ENCODE measurements at regions not wholly inside any gene's neighbourhood (a gene's known extent, or its start where the extent isn't known, plus 50 kb on each side); places are given as distances from the start of the nearest gene placed in this dataset.
A peak's percentile ranks its signal among the peaks of the same experiment; 100 is the strongest.
"Not testable (repeated sequence)": the region's sequence is repeated elsewhere in the genome, so short reads cannot be mapped to it uniquely, and the experiment has no call there.

DNA sequence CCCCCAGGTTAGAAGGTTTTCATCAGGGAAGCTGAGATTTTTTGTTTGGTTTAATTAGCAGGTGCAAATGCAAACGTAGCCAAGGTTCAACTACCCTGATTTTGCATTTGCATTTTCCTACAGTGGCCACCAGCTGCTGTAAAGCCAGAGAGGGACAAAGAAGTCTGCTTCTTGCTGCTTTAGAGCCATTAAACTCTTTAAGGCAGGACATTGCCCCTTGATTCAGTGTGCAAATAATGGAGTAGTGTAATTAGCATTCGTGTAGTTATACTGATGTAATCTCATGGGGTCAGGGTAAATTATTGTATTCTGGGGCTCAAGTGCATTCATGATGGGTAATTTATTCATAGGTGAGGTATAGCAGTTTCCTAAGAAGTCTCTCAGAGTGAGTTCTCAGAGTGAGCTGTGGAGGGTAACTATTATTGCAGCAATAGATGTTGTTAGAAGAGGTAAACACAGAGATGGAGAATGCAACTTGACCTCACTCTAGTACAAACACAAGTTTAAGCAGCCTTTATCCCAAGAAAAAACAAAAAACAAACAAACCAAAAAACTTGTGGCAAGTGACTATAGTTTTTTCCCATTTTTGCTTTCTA lies 526.5 kb downstream of the KIF4B start:
- Mint-ChIP-seq H3K9me3 (no peaks in the 10 kb centered on the region), H3K4me1 (ENCODE audit: low read depth) (no peaks in the 10 kb centered on the region), H3K4me3 (no peak overlapping the region), H3K27ac (no peak overlapping the region), H3K27me3 (peaks cover 2% of the 10 kb centered on the region), H3K36me3 (ENCODE audit: low read depth) (no peaks in the 10 kb centered on the region)
- DNase-seq = no peak

DNA sequence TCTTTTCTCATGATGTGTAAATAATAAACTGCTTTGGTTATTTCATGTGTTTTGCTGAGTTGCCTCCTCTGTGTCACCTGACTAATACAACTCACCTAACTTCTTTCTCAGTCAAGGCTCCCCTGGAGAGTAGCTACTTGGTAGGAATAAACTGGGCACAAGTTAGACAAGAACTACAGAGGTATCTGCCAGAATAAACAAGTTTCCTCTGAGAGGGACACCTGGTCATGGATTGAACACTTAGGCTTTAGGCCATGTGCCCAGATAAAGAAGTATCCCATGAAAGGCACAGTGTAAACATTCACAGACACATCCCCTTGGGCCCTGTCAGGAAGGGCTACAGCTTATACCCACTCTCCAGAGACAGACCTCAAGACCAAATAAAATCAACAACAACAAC lies 532.5 kb downstream of the KIF4B start:
- H3K27me3 Mint-ChIP-seq = no peaks in the 10 kb centered on the region
- H3K27ac Mint-ChIP-seq = no peak overlapping the region
- no peaks in the 10 kb centered on the region for H3K36me3 Mint-ChIP-seq (ENCODE audit: low read depth)
- H3K4me1 Mint-ChIP-seq (ENCODE audit: low read depth) = no peaks in the 10 kb centered on the region
- no peak for DNase-seq
- H3K9me3 Mint-ChIP-seq = peaks cover 4% of the 10 kb centered on the region
- no peak overlapping the region for H3K4me3 Mint-ChIP-seq

DNA sequence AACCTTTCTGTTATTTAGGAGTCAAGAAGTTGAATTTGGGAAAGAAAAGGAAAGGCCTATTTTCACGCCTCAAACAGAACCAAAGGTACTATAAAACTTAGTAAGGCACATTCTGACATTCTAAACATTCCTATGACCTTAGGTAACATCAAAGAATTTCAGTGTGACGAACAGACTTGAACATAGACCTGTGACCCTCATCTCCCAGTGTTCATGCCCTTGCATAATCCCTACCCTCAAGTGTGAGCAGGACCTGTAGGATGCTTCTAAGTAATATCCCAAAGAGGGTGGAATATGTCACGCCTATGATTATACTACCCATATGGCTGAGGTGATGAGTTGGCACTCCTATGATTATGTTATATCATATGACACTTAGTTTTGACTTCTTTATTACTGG lies 540.9 kb downstream of the KIF4B start:
- no peaks in the 10 kb centered on the region for H3K4me1 Mint-ChIP-seq (ENCODE audit: low read depth)
- no peak overlapping the region for H3K27ac Mint-ChIP-seq
- H3K9me3 Mint-ChIP-seq = peaks cover 4% of the 10 kb centered on the region
- peaks cover 4% of the 10 kb centered on the region for H3K27me3 Mint-ChIP-seq
- no peaks in the 10 kb centered on the region for H3K36me3 Mint-ChIP-seq (ENCODE audit: low read depth)
- DNase-seq = no peak
- H3K4me3 Mint-ChIP-seq = no peak overlapping the region

DNA sequence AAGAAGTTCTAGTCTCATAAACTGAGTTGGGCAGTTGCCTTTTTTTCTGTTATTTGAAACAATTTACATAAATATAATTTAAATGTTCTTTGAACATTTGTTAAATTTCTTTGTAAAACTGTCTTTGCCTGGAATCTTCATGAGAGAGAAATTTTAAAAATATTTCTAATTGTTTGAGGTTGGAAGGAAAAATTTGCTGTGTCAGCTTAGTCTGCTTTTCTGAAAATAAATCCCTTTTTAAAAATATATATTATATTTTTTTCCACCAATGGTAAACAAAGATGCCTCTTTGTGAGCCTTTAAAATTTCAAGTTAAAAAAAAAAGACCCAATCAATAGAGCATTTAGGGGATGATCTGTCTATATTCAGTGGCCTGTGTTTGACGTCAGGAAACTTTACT lies 542.7 kb downstream of the KIF4B start:
- no peaks in the 10 kb centered on the region for H3K36me3 Mint-ChIP-seq (ENCODE audit: low read depth)
- no peak overlapping the region for H3K4me3 Mint-ChIP-seq
- H3K27ac Mint-ChIP-seq = no peak overlapping the region
- H3K27me3 Mint-ChIP-seq = peaks cover 4% of the 10 kb centered on the region
- H3K9me3 Mint-ChIP-seq = no peaks in the 10 kb centered on the region
- no peak for DNase-seq
- no peaks in the 10 kb centered on the region for H3K4me1 Mint-ChIP-seq (ENCODE audit: low read depth)

DNA sequence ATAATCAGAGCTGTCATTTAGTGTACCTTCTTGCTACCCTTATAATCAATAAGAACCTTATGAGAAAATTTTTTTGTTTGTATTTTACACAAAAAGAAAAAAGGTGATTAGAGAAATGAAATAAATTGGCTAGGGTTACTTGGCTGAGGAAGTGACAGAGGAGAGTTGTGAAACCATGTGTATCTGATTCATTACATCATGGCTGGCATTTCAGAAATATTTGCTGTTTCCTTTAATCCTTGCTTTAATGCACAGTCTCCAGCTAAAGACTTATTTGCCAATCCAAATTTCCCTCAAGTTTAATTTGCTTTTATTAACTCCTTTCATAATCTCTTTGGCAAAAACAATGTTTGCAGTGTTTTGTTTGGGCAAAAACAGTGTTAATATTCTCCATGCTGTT lies 543.1 kb downstream of the KIF4B start:
- no peak overlapping the region for H3K27ac Mint-ChIP-seq
- peaks cover 4% of the 10 kb centered on the region for H3K27me3 Mint-ChIP-seq
- no peaks in the 10 kb centered on the region for H3K4me1 Mint-ChIP-seq (ENCODE audit: low read depth)
- no peak overlapping the region for H3K4me3 Mint-ChIP-seq
- DNase-seq = no peak
- no peaks in the 10 kb centered on the region for H3K9me3 Mint-ChIP-seq
- no peaks in the 10 kb centered on the region for H3K36me3 Mint-ChIP-seq (ENCODE audit: low read depth)

- Mint-ChIP-seq H3K4me3 (no peak overlapping the region), H3K36me3 (ENCODE audit: low read depth) (no peaks in the 10 kb centered on the region), H3K27ac (no peak overlapping the region), H3K27me3 (peaks cover 4% of the 10 kb centered on the region), H3K9me3 (no peaks in the 10 kb centered on the region), H3K4me1 (ENCODE audit: low read depth) (no peaks in the 10 kb centered on the region)
- DNase-seq = no peak
These were observed 548.6 kb downstream of the KIF4B start for GRCh38 chr5:155562158-155562557.

DNA sequence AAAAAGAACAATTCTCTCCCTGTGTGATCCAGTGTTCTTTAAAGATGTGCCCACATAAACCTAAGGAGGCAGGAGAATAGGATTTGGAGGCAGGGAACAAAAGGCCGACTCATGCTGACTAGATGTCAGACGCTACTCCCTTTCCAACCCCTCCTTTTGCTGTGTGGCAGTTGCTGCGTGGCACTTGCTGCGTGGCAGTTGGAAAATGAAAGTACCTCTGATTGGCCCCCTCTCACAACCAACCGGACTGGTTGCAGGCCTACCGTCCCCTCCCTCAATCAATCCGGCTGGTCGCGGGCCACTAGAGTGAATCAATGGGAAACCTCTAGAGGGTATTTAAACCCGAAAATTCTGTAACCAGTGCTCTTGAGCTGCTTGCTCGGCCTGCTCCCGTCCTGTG lies 551.0 kb downstream of the KIF4B start:
- Mint-ChIP-seq H3K4me1 (ENCODE audit: low read depth) (no peaks in the 10 kb centered on the region), H3K9me3 (peaks cover 4% of the 10 kb centered on the region), H3K27me3 (no peaks in the 10 kb centered on the region), H3K4me3 (no peak overlapping the region), H3K27ac (no peak overlapping the region), H3K36me3 (ENCODE audit: low read depth) (no peaks in the 10 kb centered on the region)
- DNase-seq = no peak

GRCh38 chr5:155575861-155576260 lies 562.3 kb downstream of the KIF4B start:
- no peaks in the 10 kb centered on the region for H3K4me1 Mint-ChIP-seq (ENCODE audit: low read depth)
- H3K9me3 Mint-ChIP-seq = peaks cover 11% of the 10 kb centered on the region
- no peak for DNase-seq
- H3K4me3 Mint-ChIP-seq = no peak overlapping the region
- H3K27me3 Mint-ChIP-seq = peaks cover 3% of the 10 kb centered on the region
- no peak overlapping the region for H3K27ac Mint-ChIP-seq
- H3K36me3 Mint-ChIP-seq (ENCODE audit: low read depth) = no peaks in the 10 kb centered on the region

- H3K27me3 Mint-ChIP-seq = not testable (repeated sequence)
These were observed 573.3 kb downstream of the KIF4B start for GRCh38 chr5:155586808-155587207.

GRCh38 chr5:155587458-155587857 lies 573.9 kb downstream of the KIF4B start:
- DNase-seq = no peak
- H3K27ac Mint-ChIP-seq = no peak overlapping the region
- H3K36me3 Mint-ChIP-seq (ENCODE audit: low read depth) = no peaks in the 10 kb centered on the region
- H3K4me3 Mint-ChIP-seq = no peak overlapping the region
- H3K27me3 Mint-ChIP-seq = no peaks in the 10 kb centered on the region
- H3K4me1 Mint-ChIP-seq (ENCODE audit: low read depth) = no peaks in the 10 kb centered on the region
- no peaks in the 10 kb centered on the region for H3K9me3 Mint-ChIP-seq

More at GRCh38 chr5:155586808-155587207, 573.3 kb downstream of the KIF4B start:
- H3K4me1 Mint-ChIP-seq (ENCODE audit: low read depth); H3K9me3 Mint-ChIP-seq; DNase-seq; H3K27ac Mint-ChIP-seq; H3K4me3 Mint-ChIP-seq; H3K36me3 Mint-ChIP-seq (ENCODE audit: low read depth): not testable (repeated sequence)

GRCh38 chr5:155591273-155591672 lies 577.7 kb downstream of the KIF4B start:
- Mint-ChIP-seq H3K27me3 (peaks cover 7% of the 10 kb centered on the region), H3K27ac (no peak overlapping the region), H3K9me3 (no peaks in the 10 kb centered on the region), H3K4me1 (ENCODE audit: low read depth) (no peaks in the 10 kb centered on the region), H3K4me3 (no peak overlapping the region), H3K36me3 (ENCODE audit: low read depth) (no peaks in the 10 kb centered on the region)
- no peak for DNase-seq

GRCh38 chr5:155594270-155594669 lies 580.7 kb downstream of the KIF4B start:
- H3K9me3 Mint-ChIP-seq = no peaks in the 10 kb centered on the region
- peaks cover 7% of the 10 kb centered on the region for H3K27me3 Mint-ChIP-seq
- H3K4me3 Mint-ChIP-seq = no peak overlapping the region
- H3K36me3 Mint-ChIP-seq (ENCODE audit: low read depth) = no peaks in the 10 kb centered on the region
- H3K4me1 Mint-ChIP-seq (ENCODE audit: low read depth) = no peaks in the 10 kb centered on the region
- no peak overlapping the region for H3K27ac Mint-ChIP-seq
- no peak for DNase-seq

DNA sequence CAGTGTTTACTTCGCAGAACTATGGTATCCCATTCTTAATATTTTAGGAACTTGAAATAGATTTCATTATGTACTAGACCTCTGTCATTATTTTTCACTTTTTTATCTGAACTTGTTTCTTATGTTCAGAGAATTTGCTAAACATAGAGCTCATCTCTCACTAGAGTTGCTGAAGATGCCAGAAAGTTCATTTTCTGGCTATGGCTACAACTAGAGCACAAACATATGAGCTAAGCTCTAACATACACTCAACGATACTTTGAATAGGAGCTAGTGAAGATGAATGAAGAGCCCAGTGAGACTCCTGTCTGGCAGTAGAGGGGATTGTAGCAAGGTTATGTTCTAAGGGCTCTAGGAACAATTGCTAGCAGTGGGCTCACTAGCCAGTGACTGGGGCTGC lies 582.2 kb downstream of the KIF4B start:
- DNase-seq = no peak
- no peak overlapping the region for H3K4me3 Mint-ChIP-seq
- no peaks in the 10 kb centered on the region for H3K36me3 Mint-ChIP-seq (ENCODE audit: low read depth)
- peaks cover 7% of the 10 kb centered on the region for H3K27me3 Mint-ChIP-seq
- no peaks in the 10 kb centered on the region for H3K9me3 Mint-ChIP-seq
- H3K27ac Mint-ChIP-seq = no peak overlapping the region
- H3K4me1 Mint-ChIP-seq (ENCODE audit: low read depth) = no peaks in the 10 kb centered on the region

- Mint-ChIP-seq H3K9me3 (no peaks in the 10 kb centered on the region), H3K4me1 (ENCODE audit: low read depth) (no peaks in the 10 kb centered on the region), H3K27me3 (peaks cover 7% of the 10 kb centered on the region), H3K36me3 (ENCODE audit: low read depth) (no peaks in the 10 kb centered on the region), H3K4me3 (no peak overlapping the region), H3K27ac (no peak overlapping the region)
- DNase-seq = no peak
These were observed 585.0 kb downstream of the KIF4B start for GRCh38 chr5:155598552-155598951.

DNA sequence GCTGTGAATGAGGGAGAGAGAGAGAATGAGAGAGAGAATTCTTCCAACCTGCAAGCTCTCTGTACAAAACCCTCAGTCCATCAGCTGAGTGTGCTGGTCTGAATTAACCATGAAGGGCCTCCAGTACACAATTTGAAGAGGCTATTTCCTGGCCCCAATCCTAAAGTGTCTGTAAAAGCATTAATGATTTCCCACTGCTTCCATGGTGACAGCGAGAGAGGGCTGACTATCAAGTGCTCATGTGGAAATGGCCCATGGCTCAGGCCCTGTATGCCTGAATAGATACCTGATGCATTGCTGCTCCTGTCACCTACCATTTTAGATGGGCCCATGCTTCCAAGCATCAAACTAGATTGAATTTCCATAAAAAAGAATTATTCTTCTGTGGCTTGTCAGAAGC lies 592.4 kb downstream of the KIF4B start:
- Mint-ChIP-seq H3K27me3 (peaks cover 17% of the 10 kb centered on the region), H3K4me3 (no peak overlapping the region), H3K4me1 (ENCODE audit: low read depth) (no peaks in the 10 kb centered on the region), H3K27ac (no peak overlapping the region), H3K9me3 (no peaks in the 10 kb centered on the region), H3K36me3 (ENCODE audit: low read depth) (no peaks in the 10 kb centered on the region)
- DNase-seq = no peak

- no peaks in the 10 kb centered on the region for H3K4me1 Mint-ChIP-seq (ENCODE audit: low read depth)
- no peak overlapping the region for H3K4me3 Mint-ChIP-seq
- peaks cover 39% of the 10 kb centered on the region for H3K27me3 Mint-ChIP-seq
- DNase-seq = peak; percentile 61
- H3K9me3 Mint-ChIP-seq = no peaks in the 10 kb centered on the region
- no peak overlapping the region for H3K27ac Mint-ChIP-seq
- H3K36me3 Mint-ChIP-seq (ENCODE audit: low read depth) = no peaks in the 10 kb centered on the region
These were observed 603.3 kb downstream of the KIF4B start for GRCh38 chr5:155616779-155617392.
